Mesenchymal stem cell (in vitro differentiated cells and primary cell): ENCODE measurements at regions not wholly inside any gene's neighbourhood (a gene's known extent, or its start where the extent isn't known, plus 50 kb on each side); places are given as distances from the start of the nearest gene placed in this dataset.

Experiments
- DNase-seq: peaks from one replicate; pipeline ENCODE4 v3.0.0-alpha.2; 2013
- H2AFZ ChIP-seq: one replicate; pipeline ENCODE4 v1.6.1; 2013; ENCODE audit warnings: low read depth, mild to moderate bottlenecking, control low read depth, inconsistent platforms, low read length, moderate library complexity
- H2AK5ac ChIP-seq: 2 replicates; pipeline ENCODE4 v1.6.1; 2013; ENCODE audit warnings: low read length, moderate library complexity, mild to moderate bottlenecking, inconsistent platforms; ENCODE audit not compliant: severe bottlenecking
- H2BK120ac ChIP-seq: one replicate; pipeline ENCODE4 v1.6.1; 2013; ENCODE audit warnings: low read depth, mild to moderate bottlenecking, inconsistent platforms, low read length, moderate library complexity
- H2BK12ac ChIP-seq, 2 experiments: one replicate each; pipeline ENCODE4 v1.6.1; 2013; ENCODE audit warnings: inconsistent platforms in 2 of 2, low read length in 2 of 2, mild to moderate bottlenecking in 2 of 2, moderate library complexity in 2 of 2, control low read depth in 1 of 2
- H2BK15ac ChIP-seq: one replicate; pipeline ENCODE4 v1.6.1; 2013; ENCODE audit warnings: mild to moderate bottlenecking, low read depth, inconsistent platforms; ENCODE audit not compliant: poor library complexity, severe bottlenecking
- H2BK5ac ChIP-seq: 2 replicates; pipeline ENCODE4 v1.6.1; 2013; ENCODE audit warnings: low read depth, mild to moderate bottlenecking, low read length, control low read depth, inconsistent platforms; ENCODE audit not compliant: poor library complexity, severe bottlenecking
- H3K14ac ChIP-seq, 2 experiments: one replicate each; pipeline ENCODE4 v1.6.1; 2013; ENCODE audit warnings: inconsistent platforms in 2 of 2, low read length in 2 of 2, control low read depth in 1 of 2, mild to moderate bottlenecking in 1 of 2, moderate library complexity in 1 of 2
- H3K18ac ChIP-seq, 2 experiments: one replicate each; pipeline ENCODE4 v1.6.1; 2013; ENCODE audit warnings: inconsistent platforms in 2 of 2, low read length in 2 of 2, control low read depth in 1 of 2, low read depth in 1 of 2, mild to moderate bottlenecking in 1 of 2
- H3K23ac ChIP-seq, 2 experiments: one replicate each; pipeline ENCODE4 v1.6.1; 2013; ENCODE audit warnings: inconsistent platforms in 2 of 2, low read length in 2 of 2, mild to moderate bottlenecking in 2 of 2, moderate library complexity in 2 of 2, control low read depth in 1 of 2
- H3K27ac ChIP-seq: 2 replicates; pipeline ENCODE4 v1.5.1; 2013; ENCODE audit warnings: mild to moderate bottlenecking, moderate library complexity, low read length, control low read depth, inconsistent platforms; ENCODE audit not compliant: poor library complexity, severe bottlenecking
- H3K27me3 ChIP-seq, 2 experiments: 2 replicates each; pipeline versions ENCODE4 v1.6.1 to v1.7.0; 2013; ENCODE audit warnings: low read length in 2 of 2, mild to moderate bottlenecking in 2 of 2, moderate library complexity in 2 of 2, control low read depth in 1 of 2, inconsistent platforms in 1 of 2; ENCODE audit not compliant: control insufficient read depth in 1 of 2, insufficient read depth in 1 of 2
- H3K36me3 ChIP-seq, 2 experiments: 2 replicates each; pipeline versions ENCODE4 v1.6.1 to v1.7.0; 2013; ENCODE audit warnings: low read length in 2 of 2, control low read depth in 1 of 2, inconsistent platforms in 1 of 2, low read depth in 1 of 2, mild to moderate bottlenecking in 1 of 2; ENCODE audit not compliant: insufficient read depth in 2 of 2, control insufficient read depth in 1 of 2
- H3K4ac ChIP-seq, 2 experiments: one replicate each; pipeline ENCODE4 v1.6.1; 2013; ENCODE audit warnings: inconsistent platforms in 2 of 2, low read length in 2 of 2, mild to moderate bottlenecking in 2 of 2, moderate library complexity in 2 of 2, control low read depth in 1 of 2, low read depth in 1 of 2
- H3K4me1 ChIP-seq: 2 replicates; pipeline ENCODE4 v1.6.1; 2013; ENCODE audit warnings: low read depth, low read length, control low read depth; ENCODE audit not compliant: control insufficient read depth, insufficient read depth
- H3K4me2 ChIP-seq: 2 replicates; pipeline ENCODE4 v1.6.1; 2013; ENCODE audit warnings: low read length, mild to moderate bottlenecking, inconsistent platforms; ENCODE audit not compliant: poor library complexity, severe bottlenecking
- H3K4me3 ChIP-seq, 2 experiments: 2 replicates each; pipeline versions ENCODE4 v1.5.1 to v1.7.0; 2013; ENCODE audit warnings: low read length in 2 of 2, mild to moderate bottlenecking in 2 of 2, control low read depth in 1 of 2, low read depth in 1 of 2; ENCODE audit not compliant: insufficient read depth in 1 of 2
- H3K79me1 ChIP-seq: replicated peaks from 2 replicates; pipeline ENCODE4 v1.6.1; 2013; ENCODE audit warnings: mild to moderate bottlenecking, control low read depth, low read length, inconsistent platforms; ENCODE audit not compliant: poor library complexity, severe bottlenecking
- H3K9ac ChIP-seq: 2 replicates; pipeline ENCODE4 v1.7.0; 2013; ENCODE audit warnings: mild to moderate bottlenecking, low read length, moderate library complexity
- H3K9me3 ChIP-seq: 2 replicates; pipeline ENCODE4 v1.7.0; 2013; ENCODE audit warnings: mild to moderate bottlenecking, low read length; ENCODE audit not compliant: control insufficient read depth
- H4K8ac ChIP-seq: one replicate; pipeline ENCODE4 v1.6.1; 2013; ENCODE audit warnings: inconsistent platforms, mild to moderate bottlenecking, low read length, moderate library complexity
- H4K91ac ChIP-seq: one replicate; pipeline ENCODE4 v1.6.1; 2013; ENCODE audit warnings: mild to moderate bottlenecking, low read length, inconsistent platforms
- WGBS: methylation state at CpG from one replicate; pipeline ENCODE4 v1.1.7; 2013; ENCODE audit warnings: mixed read lengths; 5-methylcytosine and 5-hydroxymethylcytosine counted together

GRCh38 chr20:56060486-56060885, 55.2 kb upstream of the CBLN4 start:
- H2BK120ac ChIP-seq = no peak overlapping the region
- WGBS = 25% methylated on average over 2 of the region's 2 CpGs
- H3K9ac ChIP-seq = no peak overlapping the region
- H2BK12ac ChIP-seq = no peak overlapping the region
- no peak overlapping the region for H2AK5ac ChIP-seq
- H3K4me2 ChIP-seq = no peak overlapping the region
- H3K79me1 ChIP-seq = no peaks in the 10 kb centered on the region
- no peak overlapping the region for H3K18ac ChIP-seq
- no peak overlapping the region for H3K14ac ChIP-seq
- no peak overlapping the region for H2AFZ ChIP-seq
- H3K9me3 ChIP-seq = peaks cover 18% of the 10 kb centered on the region
- no peak overlapping the region for H3K4me3 ChIP-seq
- no peak overlapping the region for H3K27ac ChIP-seq
- no peaks in the 10 kb centered on the region for H3K27me3 ChIP-seq
- H4K8ac ChIP-seq = no peak overlapping the region
- no peaks in the 10 kb centered on the region for H3K4me1 ChIP-seq
- no peak overlapping the region for H4K91ac ChIP-seq
- H3K23ac ChIP-seq = no peak overlapping the region
- no peak for DNase-seq
- H3K4ac ChIP-seq = no peak overlapping the region
- no peak overlapping the region for H2BK15ac ChIP-seq
- H3K36me3 ChIP-seq = no peaks in the 10 kb centered on the region
- H2BK5ac ChIP-seq = no peak overlapping the region

GRCh38 chr20:56069016-56069415, 63.7 kb upstream of the CBLN4 start:
- no peaks in the 10 kb centered on the region for H3K79me1 ChIP-seq
- H3K23ac ChIP-seq = no peak overlapping the region
- no CpG with 5 or more reads among the region's 1 CpG for WGBS
- H3K36me3 ChIP-seq = no peaks in the 10 kb centered on the region
- no peak overlapping the region for H4K8ac ChIP-seq
- no peak overlapping the region for H2BK15ac ChIP-seq
- H3K9me3 ChIP-seq = peaks cover 24% of the 10 kb centered on the region
- no peaks in the 10 kb centered on the region for H3K4me1 ChIP-seq
- no peak overlapping the region for H3K14ac ChIP-seq
- DNase-seq = no peak
- H2AK5ac ChIP-seq = no peak overlapping the region
- H2BK5ac ChIP-seq = no peak overlapping the region
- no peak overlapping the region for H3K4me3 ChIP-seq
- H3K9ac ChIP-seq = no peak overlapping the region
- no peak overlapping the region for H2BK12ac ChIP-seq
- no peak overlapping the region for H3K4me2 ChIP-seq
- no peak overlapping the region for H3K4ac ChIP-seq
- no peak overlapping the region for H2BK120ac ChIP-seq
- no peak overlapping the region for H2AFZ ChIP-seq
- H3K27ac ChIP-seq = no peak overlapping the region
- H3K18ac ChIP-seq = no peak overlapping the region
- no peak overlapping the region for H4K91ac ChIP-seq
- no peaks in the 10 kb centered on the region for H3K27me3 ChIP-seq

- no peaks in the 10 kb centered on the region for H3K27me3 ChIP-seq
- H2AFZ ChIP-seq = no peak overlapping the region
- no peak overlapping the region for H3K4me3 ChIP-seq
- no peak overlapping the region for H4K8ac ChIP-seq
- no peaks in the 10 kb centered on the region for H3K36me3 ChIP-seq
- H3K14ac ChIP-seq = no peak overlapping the region
- 33% methylated on average over 1 of the region's 1 CpG for WGBS
- no peak overlapping the region for H2AK5ac ChIP-seq
- H3K23ac ChIP-seq = no peak overlapping the region
- no peak overlapping the region for H2BK15ac ChIP-seq
- H3K9ac ChIP-seq = no peak overlapping the region
- DNase-seq = no peak
- no peak overlapping the region for H3K18ac ChIP-seq
- H2BK120ac ChIP-seq = no peak overlapping the region
- no peak overlapping the region for H3K4ac ChIP-seq
- H3K79me1 ChIP-seq = no peaks in the 10 kb centered on the region
- H2BK5ac ChIP-seq = no peak overlapping the region
- no peak overlapping the region for H3K27ac ChIP-seq
- H2BK12ac ChIP-seq = no peak overlapping the region
- H3K4me2 ChIP-seq = no peak overlapping the region
- no peak overlapping the region for H4K91ac ChIP-seq
- H3K9me3 ChIP-seq = peaks cover 29% of the 10 kb centered on the region
- no peaks in the 10 kb centered on the region for H3K4me1 ChIP-seq
These were observed 66.8 kb upstream of the CBLN4 start for GRCh38 chr20:56072165-56072564.

DNA sequence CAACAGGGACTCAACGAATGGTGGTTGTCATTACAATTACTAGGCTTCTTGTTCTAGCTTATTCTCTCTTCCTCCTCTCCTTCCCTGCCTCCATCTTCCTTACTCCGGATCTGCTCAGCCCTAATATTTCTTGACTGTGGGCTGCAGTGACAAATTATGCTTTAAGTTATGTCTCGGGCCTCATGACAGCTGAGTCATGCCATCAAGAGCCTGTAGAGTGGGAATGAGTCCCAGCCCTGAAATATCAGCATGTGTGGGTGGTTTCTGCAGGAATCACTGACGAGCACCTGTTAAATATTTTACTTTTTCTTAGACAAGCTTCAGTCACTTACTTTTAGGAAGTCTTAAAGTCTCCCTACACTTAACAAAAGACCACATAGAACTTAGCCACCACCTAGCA, 83.1 kb upstream of the CBLN4 start:
- H3K4me2 ChIP-seq = no peak overlapping the region
- H3K9me3 ChIP-seq = peaks cover 25% of the 10 kb centered on the region
- no peak overlapping the region for H2AFZ ChIP-seq
- no peak overlapping the region for H2BK120ac ChIP-seq
- no peak overlapping the region for H3K9ac ChIP-seq
- no peak overlapping the region for H3K23ac ChIP-seq
- H2BK5ac ChIP-seq = no peak overlapping the region
- H3K27ac ChIP-seq = no peak overlapping the region
- H2BK12ac ChIP-seq = no peak overlapping the region
- no peaks in the 10 kb centered on the region for H3K27me3 ChIP-seq
- 22% methylated on average over 1 of the region's 4 CpGs for WGBS
- H3K4me1 ChIP-seq = no peaks in the 10 kb centered on the region
- H3K36me3 ChIP-seq = no peaks in the 10 kb centered on the region
- no peak overlapping the region for H4K8ac ChIP-seq
- no peak overlapping the region for H3K4ac ChIP-seq
- no peak overlapping the region for H3K14ac ChIP-seq
- H3K79me1 ChIP-seq = no peaks in the 10 kb centered on the region
- no peak overlapping the region for H2AK5ac ChIP-seq
- H3K18ac ChIP-seq = no peak overlapping the region
- no peak overlapping the region for H4K91ac ChIP-seq
- no peak overlapping the region for H2BK15ac ChIP-seq
- no peak overlapping the region for H3K4me3 ChIP-seq
- no peak for DNase-seq
